Mucosa of rectum (tissue), 2 donors: ENCODE measurements at regions not wholly inside any gene's neighbourhood (a gene's known extent, or its start where the extent isn't known, plus 50 kb on each side); places are given as distances from the start of the nearest gene placed in this dataset.

Experiments used
- H3K27ac ChIP-seq, 2 donors: one replicate each; pipeline ENCODE4 v1.7.0; 2013; ENCODE audit warnings: inconsistent platforms in 2 of 2, low read depth in 2 of 2, low read length in 2 of 2
- H3K27me3 ChIP-seq, 2 donors: one replicate each; pipeline ENCODE4 v1.7.0; 2013; ENCODE audit warnings: low read length in 2 of 2; ENCODE audit not compliant: control insufficient read depth in 2 of 2, insufficient read depth in 2 of 2
- H3K36me3 ChIP-seq, 2 donors: one replicate each; pipeline ENCODE4 v1.7.0; 2013; ENCODE audit warnings: low read length in 2 of 2; ENCODE audit not compliant: control insufficient read depth in 2 of 2, insufficient read depth in 2 of 2
- H3K4me1 ChIP-seq, 2 donors: one replicate each; pipeline ENCODE4 v1.7.0; 2013; ENCODE audit warnings: low read length in 2 of 2, mild to moderate bottlenecking in 1 of 2; ENCODE audit not compliant: control insufficient read depth in 2 of 2, insufficient read depth in 2 of 2
- H3K4me3 ChIP-seq, 2 donors: one replicate each; pipeline ENCODE4 v1.7.0; 2013; ENCODE audit warnings: low read length in 2 of 2
- H3K9ac ChIP-seq, 2 donors: one replicate each; pipeline ENCODE4 v1.7.0; 2013; ENCODE audit warnings: low read length in 2 of 2, low read depth in 1 of 2, mild to moderate bottlenecking in 1 of 2
- H3K9me3 ChIP-seq, 2 donors: one replicate each; pipeline ENCODE4 v1.7.0; 2013; ENCODE audit warnings: low read length in 2 of 2; ENCODE audit not compliant: control insufficient read depth in 2 of 2
- donor health status: healthy.
- donor health status: Normal muscosa, but diverticular disease.

DNA sequence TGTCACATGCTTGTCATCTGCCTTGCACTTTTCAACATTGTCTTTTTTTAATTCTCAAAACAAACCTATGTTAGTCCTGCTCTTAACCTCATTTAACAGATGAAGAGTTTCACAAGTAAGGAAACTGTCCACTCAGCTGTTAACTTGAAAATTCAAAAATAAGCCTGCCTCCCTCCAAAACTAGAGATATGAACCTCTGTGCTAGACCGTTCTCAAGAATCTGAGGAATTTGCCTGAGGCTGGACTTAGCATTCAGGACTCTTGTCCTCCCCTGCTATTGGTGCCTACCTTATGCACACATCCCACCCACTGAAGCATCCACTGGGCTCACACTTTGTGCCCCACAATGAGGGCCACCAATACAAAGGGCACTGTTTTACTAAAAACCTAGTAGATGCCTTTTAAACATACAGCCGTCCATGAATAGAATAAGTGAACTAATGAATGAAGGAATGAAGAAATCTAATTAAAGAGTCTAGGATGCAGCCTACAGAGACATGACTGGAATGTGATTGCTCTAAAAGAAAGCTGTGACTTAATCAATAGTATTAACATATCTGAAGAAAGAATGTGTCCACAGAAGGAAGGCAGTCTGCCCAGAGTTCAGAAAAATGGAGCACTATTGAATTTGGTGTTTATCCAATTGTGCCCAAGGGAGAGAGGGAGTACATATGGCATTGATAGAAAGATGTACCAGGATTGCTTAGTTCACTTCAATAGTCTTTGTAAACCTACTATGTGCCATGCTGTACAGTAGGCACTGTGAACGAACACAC is 238.5 kb downstream of the SPTSSA start:
- no peak overlapping the region for H3K9ac ChIP-seq
- H3K9me3 ChIP-seq = no peaks in the 10 kb centered on the region
- H3K27me3 ChIP-seq = no peaks in the 10 kb centered on the region
- H3K36me3 ChIP-seq = no peaks in the 10 kb centered on the region
- H3K27ac ChIP-seq = no peak overlapping the region
- H3K4me3 ChIP-seq = no peak overlapping the region
- peaks cover 7 to 9% of the 10 kb centered on the region in 2 donors for H3K4me1 ChIP-seq

- peaks cover 7% of the 10 kb centered on the region in 2 donors for H3K4me1 ChIP-seq
- H3K9me3 ChIP-seq = no peaks in the 10 kb centered on the region
- no peak overlapping the region for H3K27ac ChIP-seq
- H3K9ac ChIP-seq = no peak overlapping the region
- no peaks in the 10 kb centered on the region for H3K27me3 ChIP-seq
- no peaks in the 10 kb centered on the region for H3K36me3 ChIP-seq
- H3K4me3 ChIP-seq = no peak overlapping the region
These were observed 239.2 kb downstream of the SPTSSA start for GRCh38 chr14:34222867-34223266.

DNA sequence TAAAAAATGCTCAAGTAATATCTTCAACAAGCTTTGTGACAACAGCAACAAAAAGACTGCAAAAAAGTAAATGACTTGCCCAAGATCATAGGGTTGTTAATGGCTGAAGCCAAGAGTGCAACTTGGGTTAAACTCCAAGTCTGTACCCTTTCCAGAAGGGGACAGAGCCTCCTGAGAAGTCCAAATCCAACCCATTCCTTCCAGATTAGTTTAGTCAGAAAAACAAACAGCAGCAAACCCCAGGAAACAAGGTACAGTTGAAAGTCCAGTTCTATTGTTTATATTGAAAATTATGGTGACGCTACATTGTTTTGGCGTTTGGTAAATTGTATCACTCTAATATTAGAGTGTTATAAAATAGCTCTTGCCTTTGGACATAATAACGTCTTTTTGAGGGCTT is 239.9 kb downstream of the SPTSSA start:
- Histone ChIP-seq H3K4me1 (peaks cover 7% of the 10 kb centered on the region in 2 donors), H3K4me3 (no peak overlapping the region), H3K9ac (no peak overlapping the region), H3K9me3 (no peaks in the 10 kb centered on the region), H3K36me3 (no peaks in the 10 kb centered on the region), H3K27me3 (no peaks in the 10 kb centered on the region), H3K27ac (no peak overlapping the region)

DNA sequence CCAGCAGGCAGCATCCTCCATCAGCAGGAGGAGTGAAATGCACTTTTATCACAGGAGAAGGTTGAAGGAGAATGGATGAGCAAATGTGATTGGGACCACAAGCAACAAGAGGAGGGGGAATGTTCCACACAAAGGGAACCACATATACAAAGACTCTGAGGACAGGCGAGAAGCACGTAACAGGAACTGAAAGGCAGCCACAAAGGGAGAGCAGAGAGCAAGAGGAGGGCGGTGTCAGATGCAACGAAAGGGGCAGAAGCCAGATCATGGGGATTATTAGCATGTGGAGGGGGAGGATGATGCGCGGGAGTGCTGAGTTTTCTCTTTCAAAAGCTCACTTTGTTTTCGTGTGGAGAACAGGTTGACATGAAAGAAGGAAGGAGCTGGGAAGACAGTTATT is 241.1 kb downstream of the SPTSSA start:
- Histone ChIP-seq H3K9ac (no peak overlapping the region), H3K36me3 (no peaks in the 10 kb centered on the region), H3K27ac (no peak overlapping the region), H3K4me1 (peaks cover 7% of the 10 kb centered on the region in 2 donors), H3K4me3 (no peak overlapping the region), H3K27me3 (no peaks in the 10 kb centered on the region), H3K9me3 (no peaks in the 10 kb centered on the region)

DNA sequence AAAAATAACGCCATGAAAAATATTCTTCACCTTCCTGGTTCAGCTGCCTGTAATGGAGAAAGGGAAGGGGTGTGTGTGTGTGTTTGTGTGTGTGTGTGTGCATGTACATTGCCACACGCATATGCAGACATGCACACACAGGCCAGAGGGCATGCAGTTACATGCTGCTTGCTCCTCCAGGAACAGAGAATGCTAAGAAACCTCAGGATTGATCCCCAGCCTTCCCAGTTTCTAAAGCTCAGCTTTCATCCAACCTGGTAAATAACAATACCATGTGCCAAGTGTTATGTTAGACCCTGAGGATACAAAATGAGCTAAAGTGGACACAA is 241.7 kb downstream of the SPTSSA start:
- Histone ChIP-seq H3K9ac (no peak overlapping the region), H3K4me3 (no peak overlapping the region), H3K27ac (no peak overlapping the region), H3K4me1 (peaks cover 7% of the 10 kb centered on the region in 2 donors), H3K27me3 (no peaks in the 10 kb centered on the region), H3K36me3 (no peaks in the 10 kb centered on the region), H3K9me3 (no peaks in the 10 kb centered on the region)

DNA sequence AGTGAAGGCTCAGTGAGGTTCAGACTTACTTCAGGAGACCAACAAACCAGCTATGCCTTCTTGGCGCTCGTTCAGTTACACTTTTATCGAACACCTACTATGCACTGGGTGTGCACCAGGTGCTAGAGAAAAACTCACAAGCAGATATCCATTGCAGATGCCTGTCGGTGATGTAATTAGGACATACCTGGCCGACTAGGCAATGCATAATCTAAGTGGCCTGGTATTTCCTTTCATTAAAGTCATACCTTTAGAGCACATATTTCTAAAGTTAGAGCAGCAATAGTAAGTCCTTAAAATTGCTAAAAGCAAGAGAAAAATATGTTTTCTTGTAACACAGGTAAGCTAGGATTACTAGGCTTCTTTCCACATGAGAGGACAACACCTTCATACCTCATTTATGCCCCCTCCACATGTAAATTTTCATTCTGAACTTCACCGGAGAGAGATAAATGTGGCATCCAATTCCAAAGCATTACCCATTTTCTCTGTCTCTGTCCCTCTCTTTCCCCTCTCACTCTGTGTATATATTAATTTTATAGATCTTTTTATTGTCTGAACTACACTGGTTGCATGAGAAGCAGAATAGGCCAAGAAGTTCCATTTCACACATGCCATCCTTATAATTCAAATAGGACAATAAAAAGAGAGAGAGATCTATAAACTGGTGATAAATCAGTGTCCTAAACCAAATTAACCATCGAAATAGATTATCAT is 242.2 kb downstream of the SPTSSA start:
- H3K27me3 ChIP-seq = no peaks in the 10 kb centered on the region
- no peak overlapping the region for H3K9ac ChIP-seq
- peaks cover 7% of the 10 kb centered on the region in 2 donors for H3K4me1 ChIP-seq
- no peak overlapping the region for H3K27ac ChIP-seq
- no peaks in the 10 kb centered on the region for H3K36me3 ChIP-seq
- H3K4me3 ChIP-seq = no peak overlapping the region
- H3K9me3 ChIP-seq = no peaks in the 10 kb centered on the region

GRCh38 chr14:34218881-34219280 is 243.2 kb downstream of the SPTSSA start:
- H3K27me3 ChIP-seq = no peaks in the 10 kb centered on the region
- peaks cover 7% of the 10 kb centered on the region in 2 donors for H3K4me1 ChIP-seq
- H3K9ac ChIP-seq = no peak overlapping the region
- no peak overlapping the region for H3K4me3 ChIP-seq
- H3K27ac ChIP-seq = no peak overlapping the region
- no peaks in the 10 kb centered on the region for H3K9me3 ChIP-seq
- H3K36me3 ChIP-seq = no peaks in the 10 kb centered on the region

DNA sequence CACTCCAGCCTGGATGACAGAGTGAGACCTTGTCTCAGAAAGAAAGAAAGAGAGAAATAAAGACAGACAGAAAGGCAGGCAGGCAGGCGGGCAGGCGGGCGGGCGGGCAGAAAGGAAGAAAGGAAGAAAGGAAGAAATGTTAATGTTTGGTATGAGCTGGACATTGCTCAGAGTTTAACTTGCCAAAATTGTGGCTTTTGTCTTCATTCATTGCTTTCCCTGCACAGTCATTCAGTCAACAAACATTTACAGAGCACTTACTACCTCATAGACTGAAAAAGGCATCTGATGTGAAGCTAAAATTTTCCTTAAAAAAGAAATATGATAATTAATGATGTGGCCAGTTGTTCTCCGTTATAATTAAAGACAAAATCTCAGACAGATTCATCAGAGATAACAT is 247.1 kb downstream of the SPTSSA start:
- no peaks in the 10 kb centered on the region for H3K36me3 ChIP-seq
- no peaks in the 10 kb centered on the region for H3K9me3 ChIP-seq

DNA sequence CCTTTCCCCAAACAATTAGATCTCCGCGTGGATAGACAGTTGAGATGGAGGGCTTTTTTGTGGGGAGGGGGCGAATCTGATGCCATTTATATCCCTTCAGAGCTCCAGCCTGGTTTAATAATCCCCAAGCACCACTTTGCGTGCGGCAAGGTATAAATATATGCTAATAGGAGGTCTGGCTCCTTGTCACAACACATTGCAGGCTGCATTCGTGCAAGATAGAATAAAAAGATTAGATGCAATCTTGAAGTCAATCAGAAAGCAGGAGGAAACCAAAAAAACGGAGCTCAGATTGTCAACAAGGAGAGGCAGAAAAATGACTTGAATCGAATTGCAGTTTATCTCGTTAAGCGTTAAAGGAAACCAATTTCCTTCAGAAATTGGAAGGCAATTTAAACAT is 248.7 kb downstream of the SPTSSA start:
- Histone ChIP-seq H3K4me1 (no peaks in the 10 kb centered on the region), H3K4me3 (no peak overlapping the region), H3K27me3 (no peaks in the 10 kb centered on the region), H3K9me3 (no peaks in the 10 kb centered on the region), H3K9ac (no peak overlapping the region), H3K27ac (no peak overlapping the region), H3K36me3 (no peaks in the 10 kb centered on the region)

More for the DNA sequence above, 247.1 kb downstream of the SPTSSA start:
- no peaks in the 10 kb centered on the region for H3K4me1 ChIP-seq
- no peak overlapping the region for H3K4me3 ChIP-seq
- no peak overlapping the region for H3K9ac ChIP-seq
- no peaks in the 10 kb centered on the region for H3K27me3 ChIP-seq
- H3K27ac ChIP-seq = no peak overlapping the region

GRCh38 chr14:34212172-34212929 is 249.7 kb downstream of the SPTSSA start:
- H3K27me3 ChIP-seq = no peaks in the 10 kb centered on the region
- no peaks in the 10 kb centered on the region for H3K9me3 ChIP-seq
- no peaks in the 10 kb centered on the region for H3K4me1 ChIP-seq
- H3K9ac ChIP-seq = no peak overlapping the region
- H3K4me3 ChIP-seq = no peak overlapping the region
- H3K36me3 ChIP-seq = no peaks in the 10 kb centered on the region
- H3K27ac ChIP-seq = no peak overlapping the region
